Activated CD4-positive, CD25-positive, alpha-beta regulatory T cell treated with anti-CD3 and anti-CD28 coated beads, Interleukin-2, amount 50 U/mL, for 72 hours (primary cell): ENCODE measurements at regions not wholly inside any gene's neighbourhood (a gene's known extent, or its start where the extent isn't known, plus 50 kb on each side); places are given as distances from the start of the nearest gene placed in this dataset.
"Not testable (repeated sequence)": the region's sequence is repeated elsewhere in the genome, so short reads cannot be mapped to it uniquely, and the experiment has no call there.

Source experiments
- DNase-seq: peaks from one replicate; pipeline ENCODE4 v3.0.0; 2021

DNA sequence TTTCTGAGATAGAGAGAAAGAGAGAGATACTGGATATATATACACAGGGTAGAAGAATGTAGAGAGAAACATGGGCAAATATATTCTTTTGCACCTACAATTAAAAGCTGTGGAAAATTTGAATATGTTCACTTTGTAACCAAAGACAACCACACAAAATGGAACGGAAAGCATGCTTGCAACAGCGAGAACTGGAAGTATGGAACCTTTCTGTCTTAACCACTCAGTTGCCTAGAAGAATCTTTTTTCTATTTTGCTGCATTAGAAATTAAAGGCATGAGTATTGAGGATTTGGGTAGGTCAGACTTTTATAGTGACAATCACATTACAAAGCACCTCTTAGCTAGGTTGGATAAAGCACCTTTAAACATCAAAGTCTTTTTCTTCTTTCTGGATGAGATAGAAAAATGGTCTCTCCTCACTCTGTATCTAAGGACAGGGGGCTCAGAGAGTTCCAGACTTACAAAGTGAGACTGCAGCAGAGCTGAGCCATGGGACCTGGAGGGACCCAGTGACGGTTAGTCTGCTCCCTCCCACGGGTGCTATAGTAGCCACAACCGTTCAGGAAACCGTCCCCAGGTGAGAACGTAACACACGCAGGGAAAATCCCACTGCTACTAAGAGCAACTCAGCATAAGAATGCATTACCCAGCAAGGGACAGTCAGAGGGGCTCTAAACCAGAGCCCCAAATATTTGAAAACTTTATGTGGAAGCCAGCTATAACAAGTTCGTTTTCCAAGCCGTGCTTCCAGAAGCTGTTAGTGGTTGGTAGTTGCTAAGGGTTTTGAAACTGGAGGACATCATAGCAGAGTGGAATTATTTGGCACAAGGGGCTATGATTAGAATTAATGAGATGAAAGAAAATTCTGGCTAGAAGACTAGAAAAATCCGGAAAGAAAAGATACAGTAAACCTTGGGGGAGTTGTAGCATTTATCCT, 97.1 kb downstream of the DAD1 start:
- DNase-seq: no peak

DNA sequence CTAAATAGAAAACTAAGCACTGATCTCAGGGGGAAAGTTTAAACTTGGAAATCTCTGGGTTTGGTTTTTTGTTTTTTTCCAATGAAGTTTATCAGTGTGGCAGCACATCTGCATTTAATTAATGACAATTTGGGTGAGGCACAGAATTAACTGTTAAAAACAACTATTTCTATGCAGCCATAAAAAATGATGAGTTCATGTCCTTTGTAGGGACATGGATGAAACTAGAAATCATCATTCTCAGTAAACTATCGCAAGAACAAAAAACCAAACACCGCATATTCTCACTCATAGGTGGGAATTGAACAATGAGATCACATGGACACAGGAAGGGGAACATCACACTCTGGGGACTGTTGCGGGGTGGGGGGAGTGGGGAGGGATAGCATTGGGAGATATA, 98.0 kb downstream of the DAD1 start:
- not testable (repeated sequence) for DNase-seq

DNA sequence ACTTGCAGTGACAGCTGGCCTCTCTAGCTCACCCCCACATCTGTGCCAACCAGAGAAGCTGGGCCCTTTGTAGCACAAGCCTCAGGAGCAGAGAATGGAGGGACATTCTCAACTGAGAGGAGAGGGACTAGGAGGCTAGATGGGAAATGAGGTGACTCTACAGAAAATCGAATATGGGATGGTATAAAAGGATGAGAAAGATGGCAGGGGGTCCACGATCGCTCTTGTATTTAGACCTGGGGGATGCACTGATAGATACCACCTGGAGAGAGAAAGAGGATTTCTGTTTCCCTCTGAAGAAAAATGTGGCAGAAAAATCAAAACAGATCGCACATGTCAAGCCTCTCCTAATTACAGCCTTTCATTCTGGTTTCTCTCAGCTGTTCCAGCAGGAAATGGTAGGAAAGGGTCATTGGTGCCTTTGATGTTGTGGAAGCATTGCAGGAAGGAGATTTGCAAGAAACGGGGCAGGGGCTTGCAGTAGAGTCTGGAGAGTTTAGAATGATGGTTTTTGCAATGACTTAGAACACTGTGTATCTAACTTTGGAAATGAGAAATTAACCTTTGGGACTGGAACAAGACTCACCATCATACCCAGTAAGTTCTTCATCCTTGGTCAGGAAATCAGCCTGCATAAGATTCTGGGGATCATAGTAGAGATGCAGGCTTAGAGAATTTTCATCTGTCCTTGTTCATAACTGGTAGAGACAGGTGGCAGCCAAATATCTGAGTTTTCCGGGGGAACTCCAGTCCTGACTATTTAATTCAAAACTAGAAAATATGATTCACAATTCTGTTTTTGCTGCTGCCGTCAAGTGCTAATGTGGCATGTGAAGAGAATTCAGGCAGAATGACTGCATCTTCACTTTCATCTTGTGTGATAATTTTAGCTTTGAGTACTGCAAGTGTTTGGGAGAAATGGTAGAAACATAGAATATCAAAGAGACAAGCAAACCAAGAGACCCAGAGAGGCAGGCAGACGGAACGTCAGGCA, 98.8 kb downstream of the DAD1 start:
- DNase-seq: no peak

DNA sequence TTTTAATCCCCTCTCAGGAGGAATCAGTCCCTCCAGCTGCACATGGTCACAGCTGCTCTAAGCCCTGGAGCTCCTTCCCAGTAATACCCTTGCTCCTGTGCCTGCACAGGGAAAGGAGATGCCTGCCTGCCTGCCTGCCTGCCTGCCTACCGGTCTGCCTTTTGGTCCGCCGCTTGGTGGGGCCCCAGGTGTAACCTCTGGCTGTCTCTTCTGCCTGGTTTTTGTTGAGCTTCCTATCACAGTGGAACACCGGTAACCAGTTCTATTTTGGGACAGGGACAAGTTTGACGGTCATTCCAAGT, 99.8 kb downstream of the DAD1 start:
- no peak for DNase-seq

DNA sequence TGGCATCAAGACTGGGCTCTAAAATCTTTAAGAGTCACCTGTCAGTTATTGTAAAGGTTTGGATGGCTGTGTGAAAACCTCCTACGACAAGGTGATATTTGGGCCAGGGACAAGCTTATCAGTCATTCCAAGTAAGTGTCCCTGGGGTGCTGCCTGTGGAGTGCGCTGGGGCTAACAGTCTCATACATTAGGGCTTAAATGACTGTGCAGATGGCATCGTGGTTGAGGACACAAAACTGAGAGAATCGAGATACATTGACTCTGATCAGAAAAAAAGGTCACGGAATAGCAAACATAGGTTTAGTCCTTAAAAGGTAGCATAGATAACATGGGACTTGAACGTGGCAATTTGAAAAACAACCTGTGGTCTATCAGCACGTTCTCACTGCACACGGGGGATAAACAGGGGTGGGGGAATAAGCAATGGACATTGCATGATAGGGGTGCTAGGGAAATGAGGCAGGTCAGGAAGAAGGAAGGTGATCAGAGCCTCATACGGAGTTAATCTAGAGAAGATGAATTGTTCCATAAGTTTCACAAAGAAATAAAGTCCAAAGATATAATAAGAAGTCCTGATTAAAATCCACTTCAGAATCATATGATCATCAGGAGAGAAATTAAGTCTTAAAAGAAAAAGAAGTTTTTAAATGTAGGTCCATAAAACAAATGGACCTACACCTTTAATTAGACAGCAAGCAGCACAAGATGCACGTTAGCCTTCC, 100.3 kb downstream of the DAD1 start:
- DNase-seq: no peak

DNA sequence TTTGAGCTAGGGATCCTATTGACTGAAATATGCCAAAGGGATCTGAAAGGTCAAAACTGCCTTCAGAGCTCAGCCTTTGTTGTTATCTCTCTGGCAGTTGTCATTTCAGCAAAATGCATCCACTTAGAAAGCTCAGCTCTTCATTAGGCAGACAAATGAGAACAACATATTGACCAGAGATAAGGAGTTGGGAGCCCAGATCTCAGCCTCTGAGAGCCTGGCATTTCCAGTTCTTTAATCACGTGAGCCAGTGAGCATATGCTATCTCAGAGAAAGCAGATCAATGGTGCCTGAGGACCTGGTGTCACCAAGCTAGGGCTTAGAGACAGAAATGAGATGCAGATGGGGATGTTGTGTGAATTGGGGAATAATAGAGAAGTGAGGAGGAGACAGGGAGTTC, 101.1 kb downstream of the DAD1 start:
- no peak for DNase-seq

DNA sequence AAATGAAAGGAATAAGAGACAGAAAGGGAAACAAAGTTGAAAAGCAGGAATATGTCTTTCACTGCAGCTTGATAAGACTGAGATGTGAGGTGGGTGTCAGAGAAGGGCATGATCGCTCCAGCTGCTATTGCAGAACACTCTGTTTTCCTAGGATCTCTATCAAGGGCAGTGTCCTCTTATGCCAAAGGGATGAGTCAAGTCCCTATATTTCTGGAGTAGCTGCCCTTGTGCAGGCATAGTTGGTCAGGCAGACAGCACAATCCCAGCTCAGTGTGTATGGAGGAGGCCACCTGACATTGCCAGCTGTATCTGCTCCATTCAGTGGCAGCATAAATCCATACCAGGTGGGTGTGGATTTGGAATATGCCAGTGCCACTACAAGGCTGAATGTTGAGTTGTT, 101.6 kb downstream of the DAD1 start:
- DNase-seq: no peak

DNA sequence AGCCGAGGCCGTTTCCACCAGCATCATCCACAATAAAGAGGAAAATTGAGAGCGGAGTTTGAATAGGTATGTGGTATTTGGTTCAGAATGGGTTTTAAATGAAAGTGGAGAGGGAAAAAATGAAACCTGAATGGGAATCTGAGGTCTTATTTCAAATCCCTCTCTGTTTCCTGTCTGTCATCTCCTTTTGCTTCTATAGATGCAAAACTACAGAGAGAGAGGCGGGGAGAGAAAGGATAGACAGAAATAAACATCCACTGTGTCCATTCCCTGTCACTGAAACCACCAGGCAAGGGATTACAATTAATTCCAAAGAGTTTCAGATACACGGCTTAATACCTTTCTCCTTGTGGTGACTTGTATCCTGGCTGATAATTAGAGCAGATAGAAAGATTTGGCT, 102.3 kb downstream of the DAD1 start:
- no peak for DNase-seq

DNA sequence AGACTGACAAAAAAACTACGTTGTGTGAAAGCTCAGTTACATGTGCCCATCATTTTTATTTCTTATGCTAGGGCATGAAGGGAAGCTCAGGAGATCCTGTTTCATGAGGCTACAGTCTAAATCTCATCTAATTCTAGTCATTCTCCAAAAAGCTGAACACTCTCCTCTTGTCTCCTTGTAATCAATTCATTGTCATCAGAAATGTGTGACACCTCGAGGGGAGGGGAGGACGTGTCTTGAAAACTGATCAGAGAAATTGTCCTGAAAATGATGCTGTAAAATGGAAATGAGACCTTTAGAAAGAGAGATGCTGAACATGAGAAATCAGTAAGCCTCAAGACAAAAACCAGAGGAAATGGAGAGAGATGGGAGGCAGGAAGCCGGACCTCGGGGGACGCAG, 103.4 kb downstream of the DAD1 start:
- DNase-seq: no peak

DNA sequence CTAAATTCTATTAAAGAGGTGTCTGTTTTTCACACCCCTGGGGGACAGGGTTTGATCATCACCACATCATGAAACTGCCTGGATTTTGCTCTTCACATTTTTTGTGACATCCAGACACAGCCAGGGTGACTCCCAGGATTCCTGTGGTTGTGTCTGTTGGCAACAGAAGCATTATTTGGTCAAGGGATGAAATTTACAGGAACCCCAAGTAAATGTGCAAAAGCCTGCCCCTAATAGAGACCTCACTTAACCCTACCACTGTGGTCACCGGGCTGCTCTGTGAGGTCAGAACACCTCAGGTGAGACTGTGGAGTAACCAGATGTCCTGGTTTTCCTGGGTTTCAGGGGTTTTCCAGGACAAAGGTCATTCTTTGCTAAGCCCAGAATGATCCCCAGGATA, 103.8 kb downstream of the DAD1 start:
- no peak for DNase-seq

DNA sequence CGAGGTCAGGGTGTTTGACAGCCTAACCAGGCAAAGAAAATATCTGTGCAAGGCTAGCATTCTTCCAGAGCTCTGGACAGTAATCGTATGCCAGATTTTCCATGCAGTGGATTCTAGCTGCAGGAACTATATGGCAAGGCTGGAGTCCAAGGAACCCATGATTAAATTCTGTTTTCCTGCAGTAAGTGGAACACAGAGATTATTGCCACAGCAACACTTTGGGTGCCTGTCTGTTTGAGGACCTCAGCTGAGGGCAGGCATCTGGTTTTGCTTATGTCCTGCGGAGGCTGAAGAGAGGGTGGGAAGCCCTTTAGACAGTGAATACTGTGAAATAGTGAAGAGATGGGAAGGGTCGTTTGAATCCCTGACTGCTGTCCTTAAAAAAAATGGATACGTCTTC, 104.4 kb downstream of the DAD1 start:
- no peak for DNase-seq

DNA sequence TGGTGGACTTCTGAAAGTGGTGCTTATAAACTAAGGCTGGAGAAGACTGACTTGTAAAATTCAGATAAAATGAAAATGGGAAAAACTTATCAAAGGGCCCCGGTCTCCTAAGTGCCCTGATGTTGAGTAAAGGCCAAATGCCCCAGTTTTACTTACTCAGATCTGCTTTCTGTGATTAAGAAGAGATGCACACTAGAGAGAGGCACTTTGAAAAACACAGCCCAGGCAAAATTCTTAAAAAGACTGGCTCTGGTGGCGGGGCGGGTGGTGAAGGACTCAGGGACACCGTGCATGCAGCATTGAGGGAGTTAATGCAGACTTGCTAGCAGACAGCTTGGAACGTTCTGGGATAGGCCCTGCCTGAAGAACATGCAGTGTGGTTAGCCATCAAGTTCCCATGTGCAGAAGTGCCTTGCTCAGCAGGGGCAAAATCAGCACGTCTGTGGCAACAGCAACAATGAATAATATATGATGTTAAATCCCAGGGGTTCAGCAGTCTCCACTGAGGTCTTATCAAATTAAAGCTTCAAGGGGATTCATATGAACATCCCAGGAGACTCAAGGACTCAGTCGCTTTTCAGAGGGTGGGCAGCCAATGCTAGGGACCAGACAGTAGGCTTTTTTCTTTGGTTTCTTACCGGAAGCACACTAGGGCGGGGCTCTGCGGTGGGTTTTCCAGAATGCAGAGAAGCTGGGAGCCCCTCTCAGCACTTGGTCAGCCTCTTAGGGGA, 105.0 kb downstream of the DAD1 start:
- DNase-seq: no peak

DNA sequence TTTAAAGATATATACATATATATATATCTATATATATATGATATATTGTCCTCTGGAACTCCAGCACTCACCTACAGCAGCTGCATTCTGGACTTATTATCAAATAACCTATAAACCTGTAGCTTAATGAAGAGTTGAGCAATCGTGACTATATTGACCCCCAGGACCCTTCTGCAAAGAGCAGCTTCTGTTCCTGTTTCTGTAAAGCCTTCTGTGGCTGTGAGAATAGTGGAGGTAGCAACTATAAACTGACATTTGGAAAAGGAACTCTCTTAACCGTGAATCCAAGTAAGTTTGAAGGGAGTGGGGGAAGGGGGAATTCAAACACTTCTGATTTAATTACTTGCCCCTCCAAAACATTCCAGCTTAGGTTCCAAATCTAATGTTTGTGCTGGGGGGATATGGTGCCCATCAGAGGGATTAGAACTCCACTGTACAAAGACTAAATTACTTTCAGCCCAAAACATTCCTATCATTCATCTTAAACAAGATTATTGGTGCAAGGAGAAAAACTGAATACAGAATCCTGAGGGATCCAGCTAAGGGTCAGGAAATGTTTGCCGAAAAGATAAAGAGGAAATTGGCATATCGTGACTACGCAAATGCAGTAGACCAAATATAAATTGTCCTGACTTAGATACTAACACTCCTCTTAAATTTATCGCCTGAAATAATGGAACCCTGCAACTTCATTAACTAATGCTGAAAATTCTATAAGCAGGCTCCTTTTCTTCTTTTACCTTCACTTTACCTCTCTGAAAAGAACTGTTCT, 106.1 kb downstream of the DAD1 start:
- no peak for DNase-seq

DNA sequence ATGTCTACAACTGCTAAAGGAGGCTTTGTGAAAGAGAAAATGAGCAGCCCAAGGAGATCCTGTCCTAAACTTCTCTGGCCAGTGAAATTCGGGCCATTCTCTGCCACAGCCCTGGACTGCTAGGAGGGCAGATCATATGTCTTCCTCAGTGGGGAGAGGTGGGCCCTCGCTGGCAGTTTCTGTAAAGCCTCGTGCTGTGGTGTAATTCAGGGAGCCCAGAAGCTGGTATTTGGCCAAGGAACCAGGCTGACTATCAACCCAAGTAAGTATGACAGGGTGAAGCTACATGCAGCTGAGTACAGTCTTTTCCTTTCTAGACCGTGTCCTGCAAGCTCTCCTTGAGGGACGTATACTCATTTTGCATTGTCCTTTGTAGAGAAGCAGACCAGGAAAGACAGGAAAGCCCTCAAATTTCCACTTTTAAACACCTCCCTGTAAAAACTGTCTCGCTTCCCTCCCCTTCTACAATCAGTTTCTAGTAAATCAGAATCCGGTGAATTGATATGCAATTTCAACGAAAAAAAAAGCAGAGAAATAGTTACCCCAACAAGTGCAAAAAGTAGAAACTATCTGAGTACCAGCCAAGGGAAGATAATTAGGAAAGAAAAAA, 106.8 kb downstream of the DAD1 start:
- no peak for DNase-seq

DNA sequence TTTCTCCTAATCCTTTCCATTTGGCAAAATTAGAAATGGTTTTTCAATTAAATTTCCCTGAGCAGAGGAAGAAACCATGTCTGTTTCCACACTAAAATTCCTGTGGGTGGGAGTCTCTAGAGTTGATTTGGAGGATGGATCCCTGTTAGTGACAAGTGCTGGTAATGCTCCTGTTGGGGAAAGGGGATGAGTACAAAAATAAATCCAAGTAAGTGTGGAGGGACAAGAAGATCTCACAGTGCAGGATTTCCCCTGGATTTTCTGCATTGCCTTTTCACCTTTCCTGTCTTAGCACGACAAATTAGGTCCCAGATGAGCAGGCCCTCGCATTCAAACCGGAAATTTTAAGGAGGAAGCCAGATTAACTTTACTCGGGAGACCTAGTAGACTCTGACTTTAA, 107.5 kb downstream of the DAD1 start:
- no peak for DNase-seq

DNA sequence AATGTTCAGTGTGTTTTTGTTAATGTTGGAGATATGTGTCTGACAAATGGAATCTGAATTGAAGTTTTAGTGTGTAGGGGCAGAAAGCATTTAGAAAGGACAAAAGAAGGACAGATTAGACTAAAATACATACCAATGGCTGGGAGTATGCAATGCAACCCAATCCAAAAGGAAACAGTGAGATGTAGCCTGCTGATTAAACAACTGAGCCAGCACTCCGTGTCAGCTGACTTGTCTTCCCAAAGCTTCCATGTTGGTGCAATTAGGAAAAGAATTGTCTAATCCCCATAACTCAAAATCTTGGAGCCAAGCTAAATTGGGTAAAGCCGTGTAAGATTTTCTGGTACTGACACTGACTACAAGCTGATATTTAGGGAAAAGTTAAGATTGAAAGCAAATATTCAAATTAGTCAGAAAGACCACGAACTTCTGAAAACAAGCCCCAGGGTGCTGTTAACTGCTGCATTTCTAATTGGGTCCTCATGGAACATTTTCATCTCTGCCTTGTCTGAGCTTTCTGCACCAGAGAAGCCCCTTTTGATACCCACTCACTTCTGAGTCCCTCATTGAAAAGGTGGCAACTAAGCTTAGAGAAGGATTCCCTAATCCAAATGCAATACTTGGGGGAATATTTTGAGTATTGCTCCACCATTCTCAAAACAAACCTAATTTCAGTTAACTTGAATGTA, 109.1 kb downstream of the DAD1 start:
- no peak for DNase-seq

DNA sequence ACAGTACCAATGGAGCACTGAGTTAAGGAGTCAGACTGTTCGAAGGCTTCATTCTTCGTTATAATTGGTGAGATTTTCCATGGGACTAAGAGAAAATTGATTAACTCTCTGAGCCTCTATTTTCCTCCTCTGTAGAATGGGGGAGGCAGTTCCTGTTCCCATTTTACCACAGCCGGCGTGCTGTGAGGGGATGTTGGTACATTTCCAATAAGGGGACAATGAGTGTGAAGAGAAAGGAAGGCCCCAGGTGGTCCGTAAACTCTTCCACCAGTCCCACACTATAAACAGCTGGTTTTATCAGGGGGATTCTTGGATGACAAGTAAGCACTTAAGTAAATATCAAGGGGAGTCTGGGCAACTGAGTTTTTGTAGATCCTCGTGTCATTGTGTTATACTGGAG, 109.9 kb downstream of the DAD1 start:
- no peak for DNase-seq

DNA sequence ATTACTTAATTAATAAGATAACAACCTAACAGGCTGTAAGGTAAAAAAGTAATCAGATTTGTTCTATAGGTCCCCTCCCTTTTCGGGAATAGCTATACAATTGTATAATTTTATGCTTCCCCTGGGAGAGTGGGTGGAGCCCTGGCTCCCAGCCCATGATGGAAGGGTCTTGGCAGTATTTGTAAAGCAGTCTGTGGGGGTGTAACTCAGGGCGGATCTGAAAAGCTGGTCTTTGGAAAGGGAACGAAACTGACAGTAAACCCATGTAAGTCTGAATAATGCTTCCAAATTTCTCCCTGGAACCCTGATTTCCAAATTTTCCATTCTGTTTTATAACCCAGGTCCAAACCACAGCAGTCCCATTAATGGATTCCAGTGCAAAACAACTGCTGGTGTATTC, 110.4 kb downstream of the DAD1 start:
- no peak for DNase-seq

DNA sequence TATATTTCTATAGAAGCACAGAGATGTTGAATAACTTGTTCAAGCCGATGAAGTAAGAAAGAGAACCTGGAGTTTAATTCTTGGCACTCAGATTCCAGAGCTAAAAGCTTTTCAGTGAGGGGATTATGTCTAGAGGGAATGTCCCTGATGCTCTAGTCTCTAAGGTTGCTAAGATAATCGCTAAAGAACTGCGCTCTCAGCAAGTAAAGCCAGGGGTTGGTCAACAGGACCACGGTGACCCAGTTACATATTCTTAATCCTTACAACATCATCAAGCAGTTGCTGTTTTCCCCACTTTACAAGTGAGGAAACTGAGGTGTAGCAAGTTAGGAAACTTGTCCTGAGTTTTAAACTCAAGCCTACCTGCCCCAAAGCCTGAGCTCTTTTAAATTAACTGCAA, 110.8 kb downstream of the DAD1 start:
- no peak for DNase-seq

DNA sequence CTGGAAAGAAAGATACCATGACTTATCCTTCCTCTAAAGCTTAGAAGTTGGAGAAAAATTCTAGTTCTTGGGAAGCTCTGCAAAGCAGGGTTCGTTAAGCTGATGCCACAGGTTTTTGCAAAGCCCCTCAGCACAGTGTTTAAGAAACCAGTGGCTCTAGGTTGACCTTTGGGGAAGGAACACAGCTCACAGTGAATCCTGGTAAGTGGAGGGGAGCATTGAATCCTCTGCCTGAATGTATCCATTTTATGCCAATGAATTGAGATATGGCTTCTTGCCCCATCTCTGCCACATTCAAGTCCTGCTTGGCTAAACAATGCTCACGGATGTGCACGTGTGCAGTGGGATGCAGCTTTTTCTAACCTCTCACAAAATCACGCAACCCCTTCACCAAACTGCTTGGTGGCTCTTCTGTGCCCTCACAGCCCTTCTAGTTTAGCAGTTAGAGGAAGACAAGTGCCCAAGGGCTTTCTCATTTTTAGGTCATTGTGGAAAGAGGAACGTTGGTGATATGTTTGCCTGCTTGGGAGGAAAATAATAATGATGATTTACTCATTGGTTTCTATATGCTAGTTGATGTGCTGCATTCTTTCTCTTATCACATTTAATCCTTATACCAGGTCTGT, 111.3 kb downstream of the DAD1 start:
- DNase-seq: no peak
